ENCODE measurements at regions not wholly inside any gene's neighbourhood (a gene's known extent, or its start where the extent isn't known, plus 50 kb on each side); places are given as distances from the start of the nearest gene placed in this dataset.

DNA sequence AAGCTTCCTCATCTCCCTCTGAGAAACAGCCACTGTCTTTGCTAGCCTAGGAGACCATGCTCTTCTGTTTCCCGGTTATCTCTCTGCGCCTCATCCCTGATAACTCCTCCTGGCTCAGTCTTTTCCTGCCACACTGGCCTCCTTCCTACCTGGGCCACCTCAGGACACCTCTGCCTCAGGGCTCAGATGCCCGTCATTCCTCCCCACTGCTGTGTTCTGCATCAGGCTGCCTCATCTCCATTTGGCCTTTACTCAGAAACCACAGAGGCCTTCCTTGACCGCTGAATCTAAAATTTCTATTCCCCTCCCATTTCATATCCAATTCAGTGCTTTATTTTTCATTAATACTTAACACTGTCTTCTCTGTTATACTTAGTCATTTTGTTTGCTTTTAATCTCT lies 311.0 kb upstream of the RGS6 start:
- H3K27ac ChIP-seq: no peak overlapping the region
- intact Hi-C loops (cut with DNase I; ENCODE audit: low total_unique reads): no loop called here
- 92 to 99% (median 95%) methylated on average over 4 of the region's 4 CpGs for WGBS, 5 donors

DNA sequence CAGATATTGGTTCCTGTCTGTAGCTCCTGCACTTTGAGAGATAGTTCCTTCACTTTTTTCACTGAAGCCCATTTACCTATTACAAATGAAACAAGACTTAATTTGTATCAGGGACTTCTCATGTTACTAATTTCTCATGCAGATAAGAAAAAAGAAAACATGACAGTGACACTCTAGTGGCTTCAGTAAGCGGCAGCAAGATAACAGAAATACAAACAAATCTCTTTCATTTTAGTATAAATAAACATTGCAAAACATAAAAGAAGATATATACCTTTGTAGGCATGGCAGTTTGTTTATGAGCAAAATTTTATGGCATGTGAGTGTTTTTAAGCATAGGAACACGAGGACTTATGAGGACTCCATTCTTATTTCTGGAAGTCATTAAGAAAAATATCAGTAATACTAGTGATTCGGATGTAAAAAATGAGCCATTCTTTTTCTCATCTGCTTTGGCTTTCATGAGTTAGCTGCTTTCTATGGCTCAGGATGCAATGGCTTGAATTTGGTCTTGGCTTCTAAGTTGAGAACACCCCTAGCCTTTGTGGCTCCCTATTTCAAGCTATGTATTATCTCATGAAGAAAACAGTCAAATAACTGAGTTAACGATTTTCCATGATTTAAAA lies 310.1 kb upstream of the RGS6 start:
- 88 to 91% (median 91%) methylated on average over 4 of the region's 4 CpGs for WGBS, 5 donors
- DNase-seq: no peak
- Histone ChIP-seq H3K4me1 (no peaks in the 10 kb centered on the region), H3K27me3 (no peaks in the 10 kb centered on the region), H3K36me3 (peaks cover 0 to 42% (median 35%) of the 10 kb centered on the region in 4 donors), H3K4me3 (no peak overlapping the region), H3K9me3 (no peaks in the 10 kb centered on the region), H3K27ac (no peak overlapping the region)
- intact Hi-C loops (cut with DNase I; ENCODE audit: low total_unique reads): no loop called here
- TF ChIP-seq, protein P1, sequence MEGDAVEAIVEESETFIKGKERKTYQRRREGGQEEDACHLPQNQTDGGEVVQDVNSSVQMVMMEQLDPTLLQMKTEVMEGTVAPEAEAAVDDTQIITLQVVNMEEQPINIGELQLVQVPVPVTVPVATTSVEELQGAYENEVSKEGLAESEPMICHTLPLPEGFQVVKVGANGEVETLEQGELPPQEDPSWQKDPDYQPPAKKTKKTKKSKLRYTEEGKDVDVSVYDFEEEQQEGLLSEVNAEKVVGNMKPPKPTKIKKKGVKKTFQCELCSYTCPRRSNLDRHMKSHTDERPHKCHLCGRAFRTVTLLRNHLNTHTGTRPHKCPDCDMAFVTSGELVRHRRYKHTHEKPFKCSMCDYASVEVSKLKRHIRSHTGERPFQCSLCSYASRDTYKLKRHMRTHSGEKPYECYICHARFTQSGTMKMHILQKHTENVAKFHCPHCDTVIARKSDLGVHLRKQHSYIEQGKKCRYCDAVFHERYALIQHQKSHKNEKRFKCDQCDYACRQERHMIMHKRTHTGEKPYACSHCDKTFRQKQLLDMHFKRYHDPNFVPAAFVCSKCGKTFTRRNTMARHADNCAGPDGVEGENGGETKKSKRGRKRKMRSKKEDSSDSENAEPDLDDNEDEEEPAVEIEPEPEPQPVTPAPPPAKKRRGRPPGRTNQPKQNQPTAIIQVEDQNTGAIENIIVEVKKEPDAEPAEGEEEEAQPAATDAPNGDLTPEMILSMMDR (IDR thresholded peaks at IDR 0.05): no peak
- TF ChIP-seq POLR2A (IDR thresholded peaks at IDR 0.05) (no peak), POLR2AphosphoS5 (IDR thresholded peaks at IDR 0.05) (no peak)

More for the DNA sequence above, 311.0 kb upstream of the RGS6 start:
- TF ChIP-seq EP300 (IDR thresholded peaks at IDR 0.05): no peak
- TF ChIP-seq POLR2A (IDR thresholded peaks at IDR 0.05): no peak
- TF ChIP-seq, protein P1 (IDR thresholded peaks at IDR 0.05): no peak
- TF ChIP-seq POLR2AphosphoS5 (IDR thresholded peaks at IDR 0.05): no peak
- peaks cover 0 to 42% (median 35%) of the 10 kb centered on the region in 4 donors for H3K36me3 ChIP-seq
- H3K27me3 ChIP-seq: no peaks in the 10 kb centered on the region
- DNase-seq: no peak
- no peaks in the 10 kb centered on the region for H3K9me3 ChIP-seq
- no peak overlapping the region for H3K4me3 ChIP-seq
- no peaks in the 10 kb centered on the region for H3K4me1 ChIP-seq

DNA sequence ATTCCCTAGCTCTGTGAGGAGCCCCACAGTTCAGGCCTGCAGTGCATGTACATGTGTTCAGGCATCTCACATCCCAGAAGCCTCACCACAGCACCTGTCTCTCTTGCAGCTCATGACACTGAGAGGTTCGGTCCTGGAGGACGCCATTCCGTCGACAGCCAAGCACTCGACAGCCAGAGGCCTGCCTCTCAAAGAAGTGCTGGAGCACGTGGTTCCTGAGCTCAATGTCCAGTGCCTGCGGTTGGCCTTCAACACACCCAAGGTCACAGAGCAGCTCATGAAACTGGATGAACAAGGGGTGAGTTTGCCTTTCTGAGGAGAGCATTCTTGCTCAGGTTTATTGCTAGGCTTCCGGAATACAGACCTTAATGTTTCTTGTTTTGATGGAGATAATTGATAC lies 308.3 kb upstream of the RGS6 start:
- Histone ChIP-seq H3K27me3 (no peaks in the 10 kb centered on the region), H3K27ac (no peak overlapping the region), H3K4me1 (no peaks in the 10 kb centered on the region), H3K4me3 (no peak overlapping the region), H3K9me3 (no peaks in the 10 kb centered on the region), H3K36me3 (peaks cover 0 to 36% (median 32%) of the 10 kb centered on the region in 4 donors)
- no peak for DNase-seq
- WGBS, 5 donors: 85 to 95% (median 92%) methylated on average over 8 of the region's 8 CpGs
- intact Hi-C loops (cut with DNase I; ENCODE audit: low total_unique reads): no loop called here
- no peak for TF ChIP-seq POLR2AphosphoS5 (IDR thresholded peaks at IDR 0.05)
- no peak for TF ChIP-seq POLR2A (IDR thresholded peaks at IDR 0.05)
- TF ChIP-seq, protein P1 (IDR thresholded peaks at IDR 0.05): no peak
- no peak for TF ChIP-seq EP300 (IDR thresholded peaks at IDR 0.05)

DNA sequence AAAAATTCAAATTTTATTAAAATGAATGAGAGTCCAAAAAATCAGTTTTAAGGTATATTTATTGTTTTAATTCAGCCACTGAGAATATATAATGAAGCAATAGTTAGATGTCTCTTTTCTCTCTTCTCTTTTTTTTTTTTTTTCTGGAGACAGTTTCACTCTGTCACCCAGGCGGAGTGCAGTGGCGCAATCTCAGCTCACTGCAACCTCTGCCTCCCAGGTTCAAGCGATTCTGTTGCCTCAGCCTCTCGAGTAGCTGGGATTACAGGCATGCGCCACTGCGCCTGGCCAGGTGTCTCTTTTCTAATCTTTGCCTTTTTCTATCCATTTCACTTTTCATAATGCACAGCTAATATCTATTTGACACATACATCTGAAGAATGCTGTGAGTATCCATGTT lies 307.1 kb upstream of the RGS6 start:
- no peak for TF ChIP-seq EP300 (IDR thresholded peaks at IDR 0.05)
- TF ChIP-seq, protein P1 (IDR thresholded peaks at IDR 0.05): no peak
- TF ChIP-seq POLR2AphosphoS5 (IDR thresholded peaks at IDR 0.05): no peak
- TF ChIP-seq POLR2A (IDR thresholded peaks at IDR 0.05): no peak
- H3K4me1 ChIP-seq: no peaks in the 10 kb centered on the region
- no peaks in the 10 kb centered on the region for H3K9me3 ChIP-seq
- no peak overlapping the region for H3K4me3 ChIP-seq
- intact Hi-C loops (cut with DNase I; ENCODE audit: low total_unique reads): no loop called here
- H3K36me3 ChIP-seq: peaks cover 0 to 28% (median 21%) of the 10 kb centered on the region in 4 donors
- no peaks in the 10 kb centered on the region for H3K27me3 ChIP-seq
- WGBS, 5 donors: 93 to 99% (median 95%) methylated on average over 6 of the region's 6 CpGs
- no peak for DNase-seq
- H3K27ac ChIP-seq: no peak overlapping the region

All from stomach (tissue), 8 donors.